GM06990 (cell line): ENCODE measurements at regions not wholly inside any gene's neighbourhood (a gene's known extent, or its start where the extent isn't known, plus 50 kb on each side); places are given as distances from the start of the nearest gene placed in this dataset.

Source experiments
- DNase-seq: peaks from one replicate; pipeline ENCODE4 v3.0.0-alpha.2; 2011; ENCODE audit not compliant: insufficient read length; ENCODE audit errors: extremely low read depth
- H3K27me3 ChIP-seq: replicated peaks from 2 replicates; pipeline ENCODE4 v1.6.0; 2011; ENCODE audit warnings: low read length; ENCODE audit not compliant: control insufficient read depth, insufficient read depth
- H3K36me3 ChIP-seq: 2 replicates; pipeline ENCODE4 v1.5.1; 2011; ENCODE audit warnings: low read length; ENCODE audit not compliant: control insufficient read depth, insufficient read depth
- H3K4me3 ChIP-seq: replicated peaks from 2 replicates; pipeline ENCODE4 v1.5.1; 2011; ENCODE audit warnings: low read depth, mild to moderate bottlenecking, control low read depth, low read length
- CTCF ChIP-seq: IDR thresholded peaks from 2 replicates; pipeline ENCODE4 v1.5.1; 2011; ENCODE audit warnings: low read length, control low read depth, mild to moderate bottlenecking, inconsistent platforms; ENCODE audit not compliant: insufficient read depth, poor library complexity, severe bottlenecking

DNA sequence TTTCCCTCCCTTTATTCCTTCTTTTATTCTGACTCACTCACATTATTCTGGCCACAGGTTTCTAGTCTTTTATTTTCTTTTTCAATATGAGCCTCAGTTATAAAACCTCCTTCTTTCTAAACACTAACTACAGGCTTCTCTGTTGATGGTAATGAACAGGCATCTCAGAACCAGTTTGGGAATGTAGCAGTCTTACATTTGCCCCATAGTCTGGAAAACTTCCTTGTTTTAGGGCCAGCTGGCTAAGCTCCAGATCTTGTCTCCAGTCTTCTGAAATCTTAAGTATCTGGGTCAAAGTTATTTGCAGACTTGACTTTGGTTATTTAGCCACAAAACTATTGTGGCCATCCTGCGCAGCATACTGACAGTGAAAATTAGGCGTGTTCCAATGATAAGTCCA, 97.0 kb upstream of the MAN1A1 start:
- Histone ChIP-seq H3K27me3 (no peaks in the 10 kb centered on the region), H3K36me3 (no peaks in the 10 kb centered on the region), H3K4me3 (no peak overlapping the region)
- no peak for TF ChIP-seq CTCF
- no peak for DNase-seq

- Histone ChIP-seq H3K27me3 (no peaks in the 10 kb centered on the region), H3K4me3 (no peak overlapping the region), H3K36me3 (no peaks in the 10 kb centered on the region)
- DNase-seq: no peak
- no peak for TF ChIP-seq CTCF
Measured at GRCh38 chr6:119446115-119446554, 96.6 kb upstream of the MAN1A1 start.

DNA sequence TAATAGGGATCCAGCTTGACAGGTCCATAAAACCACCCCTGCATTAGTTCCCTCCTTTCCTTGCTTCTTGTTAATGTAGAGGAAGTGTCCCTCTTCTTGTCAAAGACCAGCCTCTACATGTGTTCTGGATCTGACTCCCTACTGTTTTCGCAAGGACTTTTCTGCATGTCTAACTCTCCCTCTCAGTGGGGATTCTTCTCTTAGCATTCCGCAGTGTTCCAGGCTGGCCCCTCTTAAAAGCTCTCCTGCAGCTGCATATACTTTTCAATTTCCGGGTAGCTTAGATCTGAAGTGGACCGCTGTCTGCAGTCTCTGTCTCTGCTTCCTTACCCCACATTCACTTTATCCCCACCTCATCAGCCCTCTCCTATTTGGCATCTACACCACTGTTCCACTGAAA, 96.1 kb upstream of the MAN1A1 start:
- Histone ChIP-seq H3K27me3 (no peaks in the 10 kb centered on the region), H3K4me3 (no peak overlapping the region), H3K36me3 (no peaks in the 10 kb centered on the region)
- TF ChIP-seq CTCF: no peak
- DNase-seq: no peak

DNA sequence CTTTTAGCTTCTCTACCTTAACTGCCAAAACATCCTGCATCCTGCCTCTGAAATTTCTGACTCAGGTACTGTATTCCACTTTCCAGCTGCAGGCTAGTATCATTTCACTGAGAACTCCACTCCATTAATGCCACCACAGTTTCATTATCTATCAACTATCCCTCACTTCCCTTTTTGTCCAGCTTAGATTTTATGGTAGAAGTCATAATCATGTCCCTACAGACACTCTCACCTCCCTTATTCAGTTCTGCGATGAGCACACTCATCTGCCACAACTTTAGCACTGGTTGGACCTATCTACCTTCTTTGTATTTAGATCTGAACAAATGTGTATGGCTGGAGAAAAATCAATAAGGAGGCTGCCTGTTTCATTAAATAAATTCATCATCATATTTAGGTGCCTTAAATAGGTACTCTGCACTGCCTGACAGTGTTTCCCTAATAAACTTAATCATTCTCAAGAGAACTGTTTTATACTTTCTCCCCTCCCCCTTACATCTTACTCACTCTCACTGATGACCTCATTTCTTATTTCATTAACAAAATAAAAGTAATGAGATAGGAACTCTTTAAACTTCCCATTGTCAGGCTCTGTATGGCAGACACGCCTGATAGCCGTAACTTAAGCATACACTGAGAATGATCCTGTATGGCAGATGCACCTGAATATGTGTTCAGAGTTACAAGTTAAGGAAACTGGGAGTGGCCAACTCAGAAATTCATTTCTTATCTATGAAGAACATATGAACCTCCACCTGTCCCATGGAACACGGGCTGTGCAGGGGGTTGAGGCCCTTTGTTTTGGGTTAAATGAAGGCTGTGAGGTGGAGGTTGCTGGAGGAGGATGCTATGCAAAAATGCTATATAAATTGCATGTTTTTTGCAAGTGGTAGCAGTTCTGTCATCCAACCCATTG, 95.3 kb upstream of the MAN1A1 start:
- DNase-seq: peak; percentile 35
- Histone ChIP-seq H3K4me3 (no peak overlapping the region), H3K36me3 (no peaks in the 10 kb centered on the region), H3K27me3 (no peaks in the 10 kb centered on the region)
- no peak for TF ChIP-seq CTCF

GRCh38 chr6:119443993-119444641, 94.6 kb upstream of the MAN1A1 start:
- TF ChIP-seq CTCF: no peak
- H3K36me3 ChIP-seq: no peaks in the 10 kb centered on the region
- DNase-seq: no peak
- H3K27me3 ChIP-seq: no peaks in the 10 kb centered on the region
- H3K4me3 ChIP-seq: no peak overlapping the region
